Activated CD4-positive, alpha-beta T cell treated with anti-CD3 and anti-CD28 coated beads, Interleukin-2, amount 10 ng/mL, durations not matched to agents 7 days and 5 days (primary cell): ENCODE measurements at regions not wholly inside any gene's neighbourhood (a gene's known extent, or its start where the extent isn't known, plus 50 kb on each side); places are given as distances from the start of the nearest gene placed in this dataset.
"Not testable (repeated sequence)": the region's sequence is repeated elsewhere in the genome, so short reads cannot be mapped to it uniquely, and the experiment has no call there.

ENCODE experiments used
- CTCF ChIA-PET: fragments of 350-600 bp; sonication (Branson Sonifier 250); formaldehyde crosslinking; loops from one replicate; lab custom pipeline; 2021; ENCODE audit warnings: antibody characterized with exemption; lab: Charles Lee
- POLR2A ChIA-PET: fragments of 350-600 bp; sonication (Branson Sonifier 250); formaldehyde crosslinking; loops from one replicate; lab custom pipeline; 2021; ENCODE audit warnings: antibody characterized with exemption; lab: Charles Lee
- DNase-seq: peaks from one replicate; pipeline ENCODE4 v3.0.0-alpha.2; 2020
- H3K27ac Mint-ChIP-seq: one replicate; pipeline ENCODE4 v1.8.0; 2021; ENCODE audit warnings: mild to moderate bottlenecking, moderate library complexity, mixed read lengths
- H3K27me3 Mint-ChIP-seq: one replicate; pipeline ENCODE4 v1.8.0; 2021; ENCODE audit warnings: mixed read lengths
- H3K36me3 Mint-ChIP-seq: one replicate; pipeline ENCODE4 v1.8.0; 2021; ENCODE audit warnings: low read depth, mixed read lengths
- H3K4me1 Mint-ChIP-seq: one replicate; pipeline ENCODE4 v1.8.0; 2021; ENCODE audit warnings: mixed read lengths
- H3K4me3 Mint-ChIP-seq: one replicate; pipeline ENCODE4 v1.8.0; 2021; ENCODE audit warnings: mild to moderate bottlenecking, moderate library complexity, mixed read lengths
- H3K9me3 Mint-ChIP-seq: one replicate; pipeline ENCODE4 v1.8.0; 2021; ENCODE audit warnings: mixed read lengths

- H3K4me1 Mint-ChIP-seq, DNase-seq, CTCF ChIA-PET, H3K36me3 Mint-ChIP-seq, H3K27me3 Mint-ChIP-seq, POLR2A ChIA-PET, H3K27ac Mint-ChIP-seq, H3K9me3 Mint-ChIP-seq, H3K4me3 Mint-ChIP-seq: not testable (repeated sequence)
Measured at GRCh38 chr4:189586908-189587632, 353.6 kb upstream of the FRG1 start.

- H3K4me1 Mint-ChIP-seq, H3K36me3 Mint-ChIP-seq, H3K9me3 Mint-ChIP-seq, H3K4me3 Mint-ChIP-seq, DNase-seq, H3K27me3 Mint-ChIP-seq, POLR2A ChIA-PET, H3K27ac Mint-ChIP-seq, CTCF ChIA-PET: not testable (repeated sequence)
Measured at GRCh38 chr4:189589201-189589600, 351.5 kb upstream of the FRG1 start.

GRCh38 chr4:189592890-189593289 lies 347.8 kb upstream of the FRG1 start:
- no peak for DNase-seq
- CTCF ChIA-PET = no interaction called here
- H3K36me3 Mint-ChIP-seq = no peaks in the 10 kb centered on the region
- POLR2A ChIA-PET = no interaction called here
- no peaks in the 10 kb centered on the region for H3K27me3 Mint-ChIP-seq
- H3K9me3 Mint-ChIP-seq = no peaks in the 10 kb centered on the region
- no peak overlapping the region for H3K4me3 Mint-ChIP-seq
- H3K4me1 Mint-ChIP-seq = no peaks in the 10 kb centered on the region
- no peak overlapping the region for H3K27ac Mint-ChIP-seq

GRCh38 chr4:189597341-189597740 lies 343.3 kb upstream of the FRG1 start:
- Mint-ChIP-seq H3K4me1 (no peaks in the 10 kb centered on the region), H3K36me3 (no peaks in the 10 kb centered on the region), H3K27ac (no peak overlapping the region), H3K27me3 (no peaks in the 10 kb centered on the region), H3K9me3 (no peaks in the 10 kb centered on the region), H3K4me3 (no peak overlapping the region)
- ChIA-PET POLR2A (no interaction called here), CTCF (no interaction called here)
- no peak for DNase-seq

GRCh38 chr4:189600264-189600663 lies 340.4 kb upstream of the FRG1 start:
- ChIA-PET POLR2A (no interaction called here), CTCF (no interaction called here)
- no peaks in the 10 kb centered on the region for H3K9me3 Mint-ChIP-seq
- no peaks in the 10 kb centered on the region for H3K4me1 Mint-ChIP-seq
- no peaks in the 10 kb centered on the region for H3K36me3 Mint-ChIP-seq
- DNase-seq = no peak
- H3K27ac Mint-ChIP-seq = no peak overlapping the region
- no peak overlapping the region for H3K4me3 Mint-ChIP-seq
- H3K27me3 Mint-ChIP-seq = no peaks in the 10 kb centered on the region

GRCh38 chr4:189600718-189601435 lies 339.8 kb upstream of the FRG1 start:
- H3K27me3 Mint-ChIP-seq = no peaks in the 10 kb centered on the region
- ChIA-PET CTCF (no interaction called here), POLR2A (no interaction called here)
- H3K36me3 Mint-ChIP-seq = no peaks in the 10 kb centered on the region
- H3K4me1 Mint-ChIP-seq = no peaks in the 10 kb centered on the region
- DNase-seq = no peak
- H3K27ac Mint-ChIP-seq = no peak overlapping the region
- no peaks in the 10 kb centered on the region for H3K9me3 Mint-ChIP-seq
- H3K4me3 Mint-ChIP-seq = no peak overlapping the region

- CTCF ChIA-PET, H3K36me3 Mint-ChIP-seq, H3K27me3 Mint-ChIP-seq, H3K9me3 Mint-ChIP-seq, H3K27ac Mint-ChIP-seq, H3K4me1 Mint-ChIP-seq, DNase-seq, POLR2A ChIA-PET, H3K4me3 Mint-ChIP-seq: not testable (repeated sequence)
Measured at GRCh38 chr4:189602827-189603226, 337.8 kb upstream of the FRG1 start.

GRCh38 chr4:189610571-189610970 lies 330.1 kb upstream of the FRG1 start:
- POLR2A ChIA-PET = not testable (repeated sequence)

GRCh38 chr4:189613207-189613606 lies 327.5 kb upstream of the FRG1 start:
- no peaks in the 10 kb centered on the region for H3K27me3 Mint-ChIP-seq
- H3K4me1 Mint-ChIP-seq = no peaks in the 10 kb centered on the region
- ChIA-PET POLR2A (no interaction called here), CTCF (no interaction called here)
- H3K27ac Mint-ChIP-seq = no peak overlapping the region
- no peak for DNase-seq
- no peaks in the 10 kb centered on the region for H3K36me3 Mint-ChIP-seq
- H3K4me3 Mint-ChIP-seq = no peak overlapping the region
- H3K9me3 Mint-ChIP-seq = peaks cover 5% of the 10 kb centered on the region

More at GRCh38 chr4:189610571-189610970, 330.1 kb upstream of the FRG1 start:
- H3K9me3 Mint-ChIP-seq, DNase-seq, H3K4me1 Mint-ChIP-seq, H3K27ac Mint-ChIP-seq, H3K4me3 Mint-ChIP-seq, H3K36me3 Mint-ChIP-seq, CTCF ChIA-PET, H3K27me3 Mint-ChIP-seq: not testable (repeated sequence)

GRCh38 chr4:189615217-189615663 lies 325.4 kb upstream of the FRG1 start:
- Mint-ChIP-seq H3K36me3 (no peaks in the 10 kb centered on the region), H3K27me3 (no peaks in the 10 kb centered on the region), H3K27ac (no peak overlapping the region), H3K4me3 (no peak overlapping the region), H3K9me3 (peaks cover 5% of the 10 kb centered on the region), H3K4me1 (no peaks in the 10 kb centered on the region)
- CTCF ChIA-PET = no interaction called here
- POLR2A ChIA-PET = no interaction called here
- DNase-seq = no peak

GRCh38 chr4:189617741-189618140 lies 322.9 kb upstream of the FRG1 start:
- H3K36me3 Mint-ChIP-seq, H3K4me3 Mint-ChIP-seq, H3K9me3 Mint-ChIP-seq, CTCF ChIA-PET, H3K27me3 Mint-ChIP-seq, POLR2A ChIA-PET, H3K4me1 Mint-ChIP-seq, H3K27ac Mint-ChIP-seq, DNase-seq: not testable (repeated sequence)

GRCh38 chr4:189619441-189620250 lies 321.0 kb upstream of the FRG1 start:
- POLR2A ChIA-PET = not testable (repeated sequence)

GRCh38 chr4:189622574-189622973 lies 318.1 kb upstream of the FRG1 start:
- POLR2A ChIA-PET, CTCF ChIA-PET, H3K27me3 Mint-ChIP-seq, H3K4me1 Mint-ChIP-seq, H3K4me3 Mint-ChIP-seq, DNase-seq, H3K27ac Mint-ChIP-seq, H3K36me3 Mint-ChIP-seq, H3K9me3 Mint-ChIP-seq: not testable (repeated sequence)

More at GRCh38 chr4:189619441-189620250, 321.0 kb upstream of the FRG1 start:
- DNase-seq, H3K36me3 Mint-ChIP-seq, H3K4me1 Mint-ChIP-seq, H3K27me3 Mint-ChIP-seq, H3K27ac Mint-ChIP-seq, CTCF ChIA-PET, H3K9me3 Mint-ChIP-seq, H3K4me3 Mint-ChIP-seq: not testable (repeated sequence)
